ENCODE measurements at regions not wholly inside any gene's neighbourhood (a gene's known extent, or its start where the extent isn't known, plus 50 kb on each side); places are given as distances from the start of the nearest gene placed in this dataset.

GRCh38 chr7:28237363-28237762 lies 56.8 kb upstream of the JAZF1 start:
- H3K36me3 ChIP-seq (ENCODE audit: control insufficient read depth, insufficient read depth, low read length), result no peaks in the 10 kb centered on the region
- ATAC-seq, result no peak
- TF ChIP-seq TCF7L2 (IDR thresholded peaks at IDR 0.05; ENCODE audit: low read depth, low read length) (no peak), POLR2AphosphoS5 (IDR thresholded peaks at IDR 0.05; ENCODE audit: low read depth, low read length) (no peak), REST (IDR thresholded peaks at IDR 0.05; ENCODE audit: insufficient read depth in 1 of 2, low read depth in 2 of 2, low read length in 1 of 2) (no peak), CTCF (IDR thresholded peaks at IDR 0.05) (no peak), SIN3A (IDR thresholded peaks at IDR 0.05; ENCODE audit: borderline replicate concordance, insufficient read depth, low read depth, low read length) (no peak)
- H3K27ac ChIP-seq (ENCODE audit: low read length), result no peak overlapping the region
- in situ Hi-C loops (cut with HindIII; ENCODE audit: low pct_unique_long_range_greater_than_20kb, low sequenced_read_pairs), result no loop called here
- no peak overlapping the region for H3K4me3 ChIP-seq (ENCODE audit: low read depth in 2 of 2, low read length in 2 of 2)
- intact Hi-C loops (cut with micrococcal nuclease; ENCODE audit: unreplicated experiment), result no loop called here
- no peaks in the 10 kb centered on the region for H3K4me1 ChIP-seq (ENCODE audit: control insufficient read depth, insufficient read depth, low read length)
- ChIA-PET POLR2A (no interaction called here), CTCF (no interaction called here)
- no peak for DNase-seq (ENCODE audit: low read depth, low spot score)
- BruUV-seq (replicated peaks), result no TSS peak
- no peaks in the 10 kb centered on the region for H3K27me3 ChIP-seq (ENCODE audit: control insufficient read depth, insufficient read depth, low read length)
- no peaks in the 10 kb centered on the region for H3K9me3 ChIP-seq (ENCODE audit: control insufficient read depth, insufficient read depth, low read depth, low read length)

- ChIA-PET CTCF (no interaction called here), POLR2A (interaction anchor here (0.5 kb wide), 1 partner anchor 242 kb away, joined by 5 read pairs; no protein-coding TSS in a partner anchor)
- DNase-seq (ENCODE audit: low read depth, low spot score) (no peak), ATAC-seq (no peak)
- in situ Hi-C loops (cut with HindIII; ENCODE audit: low pct_unique_long_range_greater_than_20kb, low sequenced_read_pairs), result no loop called here
- no peaks in the 10 kb centered on the region for H3K4me1 ChIP-seq (ENCODE audit: control insufficient read depth, insufficient read depth, low read length)
- no TSS peak for BruUV-seq (replicated peaks)
- H3K4me3 ChIP-seq (ENCODE audit: low read depth in 2 of 2, low read length in 2 of 2), result no peak overlapping the region
- no peak for TF ChIP-seq POLR2AphosphoS5 (IDR thresholded peaks at IDR 0.05; ENCODE audit: low read depth, low read length)
- TF ChIP-seq SIN3A (IDR thresholded peaks at IDR 0.05; ENCODE audit: borderline replicate concordance, insufficient read depth, low read depth, low read length), result no peak
- no peak for TF ChIP-seq TCF7L2 (IDR thresholded peaks at IDR 0.05; ENCODE audit: low read depth, low read length)
- TF ChIP-seq CTCF (IDR thresholded peaks at IDR 0.05), result no peak
- TF ChIP-seq REST (IDR thresholded peaks at IDR 0.05; ENCODE audit: insufficient read depth in 1 of 2, low read depth in 2 of 2, low read length in 1 of 2), result no peak
- intact Hi-C loops (cut with micrococcal nuclease; ENCODE audit: unreplicated experiment), result no loop called here
- H3K36me3 ChIP-seq (ENCODE audit: control insufficient read depth, insufficient read depth, low read length), result no peaks in the 10 kb centered on the region
- no peaks in the 10 kb centered on the region for H3K27me3 ChIP-seq (ENCODE audit: control insufficient read depth, insufficient read depth, low read length)
- no peaks in the 10 kb centered on the region for H3K9me3 ChIP-seq (ENCODE audit: control insufficient read depth, insufficient read depth, low read depth, low read length)
- H3K27ac ChIP-seq (ENCODE audit: low read length), result no peak overlapping the region
Measured at GRCh38 chr7:28239823-28240204, 59.2 kb upstream of the JAZF1 start.

Measured in Panc1 (cell line).